H1 (cell line): ENCODE measurements at regions not wholly inside any gene's neighbourhood (a gene's known extent, or its start where the extent isn't known, plus 50 kb on each side); places are given as distances from the start of the nearest gene placed in this dataset.

Experiments used
- CTCF ChIA-PET: fragments of 300-600 bp; sonication (Branson Sonifier 250); formaldehyde crosslinking; loops from one replicate; lab custom pipeline; 2021; ENCODE audit not compliant: partially characterized antibody; lab: Charles Lee
- POLR2A ChIA-PET: fragments of 300-600 bp; sonication (Branson Sonifier 250); formaldehyde crosslinking; loops from one replicate; lab custom pipeline; 2021; ENCODE audit warnings: inconsistent platforms; ENCODE audit not compliant: partially characterized antibody; lab: Charles Lee
- DNase-seq, 2 experiments: peaks; one replicate each; pipeline versions ENCODE4 v3.0.0 to v3.0.0-alpha.2; 2010 to 2022; ENCODE audit warnings: low spot score in 2 of 2, low read depth in 1 of 2, mixed read lengths in 1 of 2
- FAIRE-seq: peaks from 2 replicates; lab custom pipeline; 2011; peaks lifted over from hg19 to GRCh38; lab: Jason Lieb, UNC
- H2AFZ ChIP-seq: 2 replicates; pipeline ENCODE4 v1.8.1; 2012; ENCODE audit warnings: low read length, inconsistent platforms
- H2AK5ac ChIP-seq: 2 replicates; pipeline ENCODE4 v1.6.1; 2013; ENCODE audit warnings: low read depth, low read length
- H2BK120ac ChIP-seq: replicated peaks from 2 replicates; pipeline ENCODE3; 2013; ENCODE audit warnings: low read depth, low read length, inconsistent platforms
- H2BK12ac ChIP-seq: 2 replicates; pipeline ENCODE4 v1.6.1; 2013; ENCODE audit warnings: low read depth, low read length
- H2BK15ac ChIP-seq: 2 replicates; pipeline ENCODE4 v1.6.1; 2013; ENCODE audit warnings: low read length
- H2BK20ac ChIP-seq: 2 replicates; pipeline ENCODE4 v1.6.1; 2013; ENCODE audit warnings: low read length
- H2BK5ac ChIP-seq: 2 replicates; pipeline ENCODE4 v1.6.1; 2013; ENCODE audit warnings: low read depth, low read length
- H3K14ac ChIP-seq: 2 replicates; pipeline ENCODE4 v1.6.1; 2013; ENCODE audit warnings: inconsistent platforms; ENCODE audit not compliant: insufficient read length
- H3K18ac ChIP-seq: 2 replicates; pipeline ENCODE4 v1.6.1; 2013; ENCODE audit warnings: low read length; ENCODE audit errors: extremely low read depth
- H3K23ac ChIP-seq: 2 replicates; pipeline ENCODE4 v1.6.1; 2013; ENCODE audit warnings: inconsistent platforms; ENCODE audit not compliant: insufficient read length
- H3K23me2 ChIP-seq: 2 replicates; pipeline ENCODE4 v1.6.1; 2013; ENCODE audit warnings: low read depth, low read length
- H3K27ac ChIP-seq: 2 replicates; pipeline ENCODE4 v1.6.1; 2011; ENCODE audit warnings: low read depth, low read length, inconsistent platforms
- H3K27me3 ChIP-seq, 4 experiments: replicated peaks in 1 of 4; 1 replicate in 1 of 4; 2 replicates in 3 of 4; pipeline versions ENCODE4 v1.6.1 to v1.8.1; 2011 to 2013; ENCODE audit warnings: low read length in 3 of 4, mild to moderate bottlenecking in 3 of 4, inconsistent platforms in 2 of 4, mixed read lengths in 2 of 4, moderate library complexity in 1 of 4; ENCODE audit not compliant: control insufficient read depth in 3 of 4, insufficient read depth in 3 of 4; ENCODE audit errors: extremely low read depth in 1 of 4
- H3K36me3 ChIP-seq, 4 experiments: 2 replicates each; pipeline versions ENCODE4 v1.6.1 to v1.8.1; 2011 to 2013; ENCODE audit warnings: mild to moderate bottlenecking in 4 of 4, low read length in 3 of 4, moderate library complexity in 2 of 4, control low read depth in 1 of 4, inconsistent platforms in 1 of 4; ENCODE audit not compliant: insufficient read depth in 4 of 4, control insufficient read depth in 2 of 4
- H3K4ac ChIP-seq: replicated peaks from 2 replicates; pipeline ENCODE3; 2013; ENCODE audit warnings: low read length, low read depth, mixed read lengths, inconsistent platforms; ENCODE audit not compliant: insufficient read length
- H3K4me1 ChIP-seq, 4 experiments: replicated peaks in 1 of 4; 1 replicate in 1 of 4; 2 replicates in 3 of 4; pipeline versions ENCODE4 v1.6.1 to v1.8.1; 2011 to 2013; ENCODE audit warnings: low read length in 3 of 4, inconsistent platforms in 2 of 4, mixed read lengths in 1 of 4; ENCODE audit not compliant: insufficient read depth in 4 of 4, control insufficient read depth in 3 of 4
- H3K4me2 ChIP-seq, 2 experiments: 2 replicates each; pipeline versions ENCODE4 v1.6.1 to v1.8.1; 2011 to 2013; ENCODE audit warnings: low read depth in 2 of 2, low read length in 2 of 2, control low read depth in 1 of 2, inconsistent platforms in 1 of 2, mild to moderate bottlenecking in 1 of 2; ENCODE audit not compliant: insufficient read depth in 1 of 2
- H3K4me3 ChIP-seq, 4 experiments: fragments of 200-600, 300-600 bp in 1 of 4; sonication (generic), shearing (Covaris generic), sonication (Bioruptor Twin) in 1 of 4; 2 replicates each; pipeline versions ENCODE4 v1.5.1 to v1.8.1; 2011 to 2016; ENCODE audit warnings: low read length in 4 of 4, low read depth in 3 of 4, control low read depth in 2 of 4, inconsistent platforms in 2 of 4, mild to moderate bottlenecking in 2 of 4, mixed read lengths in 1 of 4, moderate library complexity in 1 of 4; ENCODE audit not compliant: insufficient read depth in 2 of 4; ENCODE audit errors: extremely low read depth in 1 of 4
- H3K56ac ChIP-seq: replicated peaks from 2 replicates; pipeline ENCODE3; 2013; ENCODE audit warnings: low read depth, mild to moderate bottlenecking, mixed read lengths, low read length, inconsistent platforms; ENCODE audit not compliant: insufficient read length
- H3K79me1 ChIP-seq: 2 replicates; pipeline ENCODE4 v1.6.1; 2013; ENCODE audit warnings: low read depth, low read length, control low read depth
- H3K79me2 ChIP-seq, 2 experiments: 2 replicates each; pipeline versions ENCODE4 v1.6.1 to v1.8.1; 2012 to 2013; ENCODE audit warnings: low read length in 2 of 2, mild to moderate bottlenecking in 2 of 2, inconsistent platforms in 1 of 2; ENCODE audit not compliant: insufficient read depth in 2 of 2, control insufficient read depth in 1 of 2
- H3K9ac ChIP-seq, 4 experiments: replicated peaks in 1 of 4; 1 replicate in 1 of 4; 2 replicates in 3 of 4; pipeline versions ENCODE4 v1.6.1 to v1.8.1; 2011 to 2013; ENCODE audit warnings: low read depth in 3 of 4, low read length in 3 of 4, control low read depth in 2 of 4, mild to moderate bottlenecking in 2 of 4, moderate library complexity in 2 of 4, inconsistent platforms in 1 of 4; ENCODE audit errors: extremely low read depth in 1 of 4
- H3K9me3 ChIP-seq, 2 experiments: 2 replicates each; pipeline versions ENCODE4 v1.6.1 to v1.8.1; 2012 to 2013; ENCODE audit warnings: mild to moderate bottlenecking in 2 of 2, moderate library complexity in 2 of 2, control low read depth in 1 of 2, inconsistent platforms in 1 of 2, low read depth in 1 of 2, low read length in 1 of 2, mixed read lengths in 1 of 2; ENCODE audit not compliant: insufficient read depth in 2 of 2
- H4K20me1 ChIP-seq, 2 experiments: replicated peaks in 1 of 2; 2 replicates each; pipeline versions ENCODE3 to v1.8.1; 2011 to 2013; ENCODE audit warnings: inconsistent platforms in 2 of 2, low read length in 2 of 2, mild to moderate bottlenecking in 1 of 2; ENCODE audit not compliant: insufficient read depth in 2 of 2, control insufficient read depth in 1 of 2
- H4K5ac ChIP-seq: 2 replicates; pipeline ENCODE4 v1.6.1; 2013; ENCODE audit warnings: low read length, low read depth, mixed read lengths, inconsistent platforms; ENCODE audit not compliant: insufficient read length
- H4K8ac ChIP-seq: 2 replicates; pipeline ENCODE4 v1.8.0; 2013; ENCODE audit warnings: mild to moderate bottlenecking, moderate library complexity, low read length, inconsistent platforms; ENCODE audit not compliant: insufficient read depth; ENCODE audit errors: extremely low read depth
- H4K91ac ChIP-seq: replicated peaks from 2 replicates; pipeline ENCODE3; 2013; ENCODE audit warnings: low read length, mixed read lengths, inconsistent platforms; ENCODE audit not compliant: insufficient read length
- CEBPB ChIP-seq: IDR thresholded peaks from 2 replicates; pipeline ENCODE4 v1.6.1; 2012; ENCODE audit warnings: low read depth, low read length
- GABPA ChIP-seq: IDR thresholded peaks from 2 replicates; pipeline ENCODE4 v1.6.1; 2011; ENCODE audit warnings: mild to moderate bottlenecking, low read length, moderate library complexity, borderline replicate concordance; ENCODE audit not compliant: insufficient read depth
- KDM1A ChIP-seq: fragments of 200-600, 300-600 bp; sonication (generic); IDR thresholded peaks from 2 replicates; pipeline ENCODE4 v1.7.1; 2016; ENCODE audit warnings: mild to moderate bottlenecking, low read length, borderline replicate concordance
- POLR2A ChIP-seq, 2 experiments: IDR thresholded peaks; 1 replicate in 1 of 2; 2 replicates in 1 of 2; pipeline ENCODE4 v1.6.1; 2011; ENCODE audit warnings: low read depth in 2 of 2, low read length in 2 of 2, mild to moderate bottlenecking in 2 of 2; ENCODE audit errors: control extremely low read depth in 1 of 2
- POLR2AphosphoS5 ChIP-seq: IDR thresholded peaks from 2 replicates; pipeline ENCODE4 v1.6.1; 2011; ENCODE audit warnings: low read depth, low read length
- RXRA ChIP-seq: IDR thresholded peaks from 2 replicates; pipeline ENCODE4 v1.6.1; 2011; ENCODE audit warnings: low read depth, mild to moderate bottlenecking, low read length, moderate library complexity; ENCODE audit not compliant: insufficient read depth
- SP2 ChIP-seq: IDR thresholded peaks from 2 replicates; pipeline ENCODE4 v1.6.1; 2012; ENCODE audit warnings: mild to moderate bottlenecking, low read length, inconsistent platforms
- SRF ChIP-seq: IDR thresholded peaks from 2 replicates; pipeline ENCODE4 v1.6.1; 2011; ENCODE audit warnings: mild to moderate bottlenecking, low read depth, low read length, moderate library complexity
- SUZ12 ChIP-seq: fragments of 200-600 bp; sonication (generic); IDR thresholded peaks from 2 replicates; pipeline ENCODE4 v1.6.1; 2012; ENCODE audit warnings: mild to moderate bottlenecking, inconsistent platforms, low read length, moderate library complexity, mixed read lengths
- ZNF274 ChIP-seq: IDR thresholded peaks from 2 replicates; pipeline ENCODE4 v1.7.0; 2012; ENCODE audit warnings: low read length, borderline replicate concordance; ENCODE audit errors: extremely low read depth
- WGBS, 2 experiments: shearing (Covaris generic) in 1 of 2; methylation state at CpG; one replicate each; pipeline versions ENCODE4 v1.1.6 to v1.1.7; 2013 to 2015; ENCODE audit warnings: low lambda C conversion rate in 2 of 2, mixed read lengths in 2 of 2, inconsistent platforms in 1 of 2, low coverage in 1 of 2, missing lambda C conversion rate in 1 of 2; ENCODE audit not compliant: insufficient replicate concordance in 2 of 2, insufficient coverage in 1 of 2, insufficient read length in 1 of 2; ENCODE audit errors: extremely low coverage in 1 of 2, missing lambda C conversion rate in 1 of 2; 5-methylcytosine and 5-hydroxymethylcytosine counted together

DNA sequence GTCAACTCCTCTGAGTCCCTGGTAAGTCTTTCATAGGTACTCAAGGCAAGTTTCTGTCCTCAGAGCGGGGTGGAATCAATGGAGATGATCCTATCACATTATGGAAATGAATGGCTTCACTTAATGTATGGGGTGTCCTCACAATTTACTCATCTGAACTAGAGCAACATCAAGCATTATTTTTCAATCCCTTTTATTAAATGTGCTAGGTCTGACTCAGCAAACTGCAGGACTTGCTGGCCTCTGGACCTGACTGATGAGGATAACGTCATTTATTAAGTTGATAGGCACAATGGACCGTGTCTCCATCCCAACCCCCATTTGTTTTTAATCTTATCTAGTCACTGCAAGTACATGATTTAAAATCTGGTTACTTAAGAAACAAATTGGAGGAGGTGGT, 259.2 kb downstream of the NUF2 start:
- FAIRE-seq, result no peak
- no peak overlapping the region for H3K4me2 ChIP-seq

More for the DNA sequence above, 259.2 kb downstream of the NUF2 start:
- WGBS, 2 experiments, result 90% methylated on average over 3 of the region's 3 CpGs; no CpG with 5 or more reads in 1 of the 2 experiments
- Histone ChIP-seq H4K20me1 (no peaks in the 10 kb centered on the region), H3K14ac (no peak overlapping the region), H2AK5ac (no peak overlapping the region), H3K18ac (no peak overlapping the region), H3K23me2 (no peaks in the 10 kb centered on the region), H3K27me3 (no peaks in the 10 kb centered on the region), H3K79me2 (no peaks in the 10 kb centered on the region), H4K8ac (no peak overlapping the region), H3K36me3 (no peaks in the 10 kb centered on the region), H3K4me3 (no peak overlapping the region), H3K79me1 (no peaks in the 10 kb centered on the region), H3K4me1 (no peaks in the 10 kb centered on the region), H4K5ac (no peak overlapping the region), H2AFZ (no peak overlapping the region), H2BK5ac (no peak overlapping the region), H2BK120ac (peak overlapping the region; percentile 31), H4K91ac (no peak overlapping the region), H2BK15ac (no peak overlapping the region), H3K9ac (no peak overlapping the region), H3K56ac (no peak overlapping the region), H2BK12ac (no peak overlapping the region), H3K27ac (no peak overlapping the region), H2BK20ac (no peak overlapping the region), H3K4ac (no peak overlapping the region), H3K9me3 (no peaks in the 10 kb centered on the region), H3K23ac (no peak overlapping the region)
- no peak for DNase-seq
- POLR2A ChIA-PET, result no interaction called here
- CTCF ChIA-PET, result interaction anchor here (0.6 kb wide), 1 partner anchor 1492 kb away, joined by 3 read pairs; no protein-coding TSS in a partner anchor
- TF ChIP-seq POLR2AphosphoS5 (no peak), KDM1A (no peak), POLR2A (IDR thresholded peaks at IDR 0.05; ENCODE audit: control extremely low read depth in 1 of 2, low read depth in 2 of 2, low read length in 2 of 2) (no peak), ZNF274 (no peak), SP2 (no peak), SRF (no peak), RXRA (no peak), CEBPB (no peak), SUZ12 (no peak), GABPA (no peak)
